IMR-90 (cell line): ENCODE measurements at regions not wholly inside any gene's neighbourhood (a gene's known extent, or its start where the extent isn't known, plus 50 kb on each side); places are given as distances from the start of the nearest gene placed in this dataset.

Source experiments
- ATAC-seq: fragments of 200-7000 bp; cut with Tn5 transposase; 2 replicates; pipeline ENCODE4 v1.9.1; 2020; ENCODE audit warnings: low read depth, mild to moderate bottlenecking, moderate library complexity
- BruUV-seq: library from RNA; stranded (reverse); fragments of 400-500 nt; replicated peaks from 2 replicates; lab custom pipeline; 2021; lab: Mats Ljungman, UMichigan
- CTCF ChIA-PET: fragments of 300-600 bp; formaldehyde crosslinking; extraction: SDS; loops from one replicate; lab custom pipeline; 2021; ENCODE audit warnings: antibody characterized with exemption; lab: Yijun Ruan, JAX
- POLR2A ChIA-PET: fragments of 300-600 bp; sonication (Branson Sonifier 250); formaldehyde crosslinking; loops from one replicate; lab custom pipeline; 2022; ENCODE audit warnings: antibody characterized with exemption; ENCODE audit not compliant: unreplicated experiment; lab: Charles Lee
- DNase-seq: peaks from one replicate; pipeline ENCODE4 v3.0.0; 2013
- H2AFZ ChIP-seq: replicated peaks from 2 replicates; pipeline ENCODE3; 2013; ENCODE audit warnings: low read length, mild to moderate bottlenecking; ENCODE audit not compliant: poor library complexity
- H2AK5ac ChIP-seq: 2 replicates; pipeline ENCODE4 v1.6.1; 2013; ENCODE audit warnings: low read depth, low read length, inconsistent platforms
- H2AK9ac ChIP-seq: replicated peaks from 2 replicates; pipeline ENCODE3; 2013; ENCODE audit warnings: mild to moderate bottlenecking, low read depth, low read length, moderate library complexity; ENCODE audit not compliant: poor library complexity
- H2BK120ac ChIP-seq: 2 replicates; pipeline ENCODE4 v1.6.1; 2013; ENCODE audit warnings: low read depth, low read length, inconsistent platforms
- H2BK15ac ChIP-seq: 3 replicates; pipeline ENCODE4 v1.6.1; 2013; ENCODE audit warnings: low read depth, low read length, inconsistent platforms
- H2BK20ac ChIP-seq: 2 replicates; pipeline ENCODE4 v1.6.1; 2013; ENCODE audit warnings: low read depth, mild to moderate bottlenecking, inconsistent platforms, low read length, moderate library complexity
- H2BK5ac ChIP-seq: 2 replicates; pipeline ENCODE4 v1.6.1; 2013; ENCODE audit warnings: mild to moderate bottlenecking, low read depth, low read length, inconsistent platforms; ENCODE audit not compliant: poor library complexity, severe bottlenecking
- H3K14ac ChIP-seq: replicated peaks from 2 replicates; pipeline ENCODE4 v1.6.1; 2013; ENCODE audit warnings: low read depth, low read length, inconsistent platforms
- H3K18ac ChIP-seq: 2 replicates; pipeline ENCODE4 v1.6.1; 2013; ENCODE audit warnings: low read depth, low read length, control low read depth
- H3K23ac ChIP-seq: 2 replicates; pipeline ENCODE4 v1.6.1; 2013; ENCODE audit warnings: low read depth, low read length, inconsistent platforms
- H3K27ac ChIP-seq: 2 replicates; pipeline ENCODE4 v1.5.1; 2013; ENCODE audit warnings: mild to moderate bottlenecking, control low read depth, low read length; ENCODE audit not compliant: insufficient read depth
- H3K27me3 ChIP-seq: 2 replicates; pipeline ENCODE4 v1.6.1; 2013; ENCODE audit warnings: low read length; ENCODE audit not compliant: control insufficient read depth, insufficient read depth
- H3K36me3 ChIP-seq: 2 replicates; pipeline ENCODE4 v1.6.1; 2013; ENCODE audit warnings: low read length, mixed read lengths; ENCODE audit not compliant: control insufficient read depth, insufficient read depth
- H3K4ac ChIP-seq: 2 replicates; pipeline ENCODE4 v1.6.1; 2013; ENCODE audit warnings: low read depth, low read length, inconsistent platforms
- H3K4me1 ChIP-seq: 2 replicates; pipeline ENCODE4 v1.6.1; 2013; ENCODE audit warnings: low read length, mixed read lengths; ENCODE audit not compliant: control insufficient read depth, insufficient read depth
- H3K4me2 ChIP-seq: 2 replicates; pipeline ENCODE4 v1.6.1; 2013; ENCODE audit warnings: low read depth, mild to moderate bottlenecking, control low read depth, low read length, moderate library complexity
- H3K4me3 ChIP-seq: 2 replicates; pipeline ENCODE4 v1.5.1; 2013; ENCODE audit warnings: low read depth, mild to moderate bottlenecking, control low read depth, low read length, moderate library complexity; ENCODE audit not compliant: insufficient read depth
- H3K56ac ChIP-seq: 2 replicates; pipeline ENCODE4 v1.6.1; 2013; ENCODE audit warnings: low read length, inconsistent platforms; ENCODE audit not compliant: insufficient read depth; ENCODE audit errors: extremely low read depth
- H3K79me1 ChIP-seq, 2 experiments: 2 replicates each; pipeline ENCODE4 v1.6.1; 2013; ENCODE audit warnings: low read length in 2 of 2, inconsistent platforms in 1 of 2, low read depth in 1 of 2
- H3K9ac ChIP-seq: 2 replicates; pipeline ENCODE4 v1.6.1; 2013; ENCODE audit warnings: low read depth, low read length, control low read depth
- H3K9me1 ChIP-seq: 2 replicates; pipeline ENCODE4 v1.6.1; 2013; ENCODE audit warnings: low read length, inconsistent platforms; ENCODE audit not compliant: insufficient read depth
- H3K9me3 ChIP-seq: 2 replicates; pipeline ENCODE4 v1.6.1; 2013; ENCODE audit warnings: low read length; ENCODE audit not compliant: control insufficient read depth, insufficient read depth
- H4K20me1 ChIP-seq: 2 replicates; pipeline ENCODE4 v1.6.1; 2013; ENCODE audit warnings: low read length, inconsistent platforms; ENCODE audit not compliant: insufficient read depth
- H4K5ac ChIP-seq: 2 replicates; pipeline ENCODE4 v1.6.1; 2013; ENCODE audit warnings: mild to moderate bottlenecking, low read depth, low read length, control low read depth
- H4K8ac ChIP-seq, 2 experiments: 2 replicates each; pipeline ENCODE4 v1.6.1; 2013; ENCODE audit warnings: low read depth in 2 of 2, low read length in 2 of 2, control low read depth in 1 of 2, inconsistent platforms in 1 of 2
- H4K91ac ChIP-seq: 2 replicates; pipeline ENCODE4 v1.6.1; 2013; ENCODE audit warnings: low read depth, low read length, inconsistent platforms; ENCODE audit not compliant: insufficient read depth
- BHLHE40 ChIP-seq: fragments of 150-350 bp; IDR thresholded peaks from 2 replicates; pipeline ENCODE4 v1.6.1; 2016; ENCODE audit warnings: mild to moderate bottlenecking, low read depth, low read length
- CEBPB ChIP-seq: IDR thresholded peaks from 2 replicates; pipeline ENCODE4 v1.6.1; 2012; ENCODE audit warnings: low read depth, low read length, improper control_type of control experiment
- CHD1 ChIP-seq: IDR thresholded peaks from 2 replicates; pipeline ENCODE4 v1.6.1; 2012; ENCODE audit warnings: low read depth, low read length, improper control_type of control experiment
- FOS ChIP-seq: fragments of 150-350 bp; IDR thresholded peaks from 2 replicates; pipeline ENCODE4 v1.6.1; 2016; ENCODE audit warnings: low read depth, low read length
- MAFK ChIP-seq: IDR thresholded peaks from 2 replicates; pipeline ENCODE4 v1.6.1; 2012; ENCODE audit warnings: low read depth, low read length, improper control_type of control experiment
- MAZ ChIP-seq: IDR thresholded peaks from 2 replicates; pipeline ENCODE4 v1.6.1; 2012; ENCODE audit warnings: low read depth, mild to moderate bottlenecking, low read length, improper control_type of control experiment, moderate library complexity, borderline replicate concordance
- MXI1 ChIP-seq: IDR thresholded peaks from 2 replicates; pipeline ENCODE4 v1.6.1; 2012; ENCODE audit warnings: low read depth, mild to moderate bottlenecking, low read length, moderate library complexity, borderline replicate concordance
- NFE2L2 ChIP-seq: fragments of 150-350 bp; IDR thresholded peaks from 2 replicates; pipeline ENCODE4 v1.6.1; 2016; ENCODE audit warnings: low read depth, mild to moderate bottlenecking, low read length
- POLR2A ChIP-seq: IDR thresholded peaks from 2 replicates; pipeline ENCODE4 v1.6.1; 2012; ENCODE audit warnings: mild to moderate bottlenecking, low read depth, low read length
- RAD21 ChIP-seq: IDR thresholded peaks from 2 replicates; pipeline ENCODE4 v1.6.1; 2012; ENCODE audit warnings: low read length, improper control_type of control experiment
- RCOR1 ChIP-seq: IDR thresholded peaks from 2 replicates; pipeline ENCODE4 v1.6.1; 2012; ENCODE audit warnings: mild to moderate bottlenecking, low read length, improper control_type of control experiment; ENCODE audit not compliant: insufficient replicate concordance
- RFX5 ChIP-seq: IDR thresholded peaks from 2 replicates; pipeline ENCODE4 v1.8.0; 2012; ENCODE audit warnings: low read depth, mild to moderate bottlenecking, low read length, moderate library complexity
- SMC3 ChIP-seq: fragments of 150-350 bp; IDR thresholded peaks from 2 replicates; pipeline ENCODE4 v1.6.1; 2016; ENCODE audit warnings: low read depth, mild to moderate bottlenecking, antibody characterized with exemption, low read length, moderate library complexity
- USF2 ChIP-seq: fragments of 150-350 bp; IDR thresholded peaks from 2 replicates; pipeline ENCODE4 v1.6.1; 2017; ENCODE audit warnings: mild to moderate bottlenecking, antibody characterized with exemption, low read length, low read depth
- whole genome bisulfite sequencing, 2 experiments: methylation state at CpG; one replicate each; pipeline versions ENCODE4 v1.1.5 to v1.1.7; 2013; ENCODE audit warnings: missing lambda C conversion rate in 2 of 2; ENCODE audit not compliant: insufficient read length in 1 of 2; ENCODE audit errors: extremely low coverage in 2 of 2; 5-methylcytosine and 5-hydroxymethylcytosine counted together
- dilution Hi-C: fragments of 300-500 bp; cut with HindIII; formaldehyde crosslinking; loops from one replicate; pipeline ENCODE4 v1.14.3; 2018; ENCODE audit warnings: low sequenced_read_pairs; ENCODE audit not compliant: unreplicated experiment
- in situ Hi-C: fragments of 300-500 bp; cut with MboI; formaldehyde crosslinking; loops from 3 replicates; pipeline ENCODE4 v1.14.3; 2019; ENCODE audit warnings: low sequenced_read_pairs, inconsistent platforms, mixed read lengths
- intact Hi-C: fragments of 100-400 bp; cut with micrococcal nuclease; formaldehyde crosslinking; loops from 2 replicates; pipeline ENCODE4 v1.10.0; 2022
- TF ChIP-seq, protein P1 (sequence below): conservative IDR thresholded peaks from 2 replicates; pipeline ENCODE4 v1.5.1; 2012; ENCODE audit warnings: mild to moderate bottlenecking, low read depth, low read length, improper control_type of control experiment

DNA sequence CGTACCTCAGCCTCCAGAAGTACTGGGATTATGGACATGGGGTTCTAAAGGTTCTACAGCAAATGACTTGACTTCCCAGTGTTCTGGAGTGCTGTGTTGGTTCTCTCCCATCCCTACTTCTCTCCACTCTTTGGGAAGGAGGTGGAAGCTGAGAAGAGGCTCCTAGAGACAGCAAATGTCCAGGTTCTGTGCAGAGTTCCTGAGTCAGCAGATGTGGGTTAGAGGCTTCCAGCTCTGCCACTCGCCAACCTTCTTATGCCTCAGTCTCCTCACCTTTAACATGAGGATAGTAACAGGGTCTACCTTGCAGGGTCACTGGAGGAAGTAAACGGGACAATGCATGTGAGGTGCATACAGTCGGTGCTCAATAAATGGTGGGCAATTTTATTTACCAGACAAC, 80.5 kb upstream of the VSTM2B start:
- intact Hi-C loops (no loop called here), in situ Hi-C loops (no loop called here), dilution Hi-C loops (no loop called here)
- WGBS, 2 experiments, result no CpG with 5 or more reads among the region's 4 CpGs
- BruUV-seq, result no TSS peak
- no peak overlapping the region for H4K5ac ChIP-seq
- no peak overlapping the region for H4K91ac ChIP-seq
- H2BK20ac ChIP-seq, result no peak overlapping the region
- no peaks in the 10 kb centered on the region for H3K9me1 ChIP-seq
- TF ChIP-seq CHD1 (no peak), MXI1 (no peak), CEBPB (no peak), NFE2L2 (no peak), RCOR1 (no peak), SMC3 (no peak), BHLHE40 (no peak), POLR2A (no peak), RAD21 (no peak), FOS (no peak), MAFK (no peak), RFX5 (no peak), USF2 (no peak), MAZ (no peak)
- TF ChIP-seq, protein P1, sequence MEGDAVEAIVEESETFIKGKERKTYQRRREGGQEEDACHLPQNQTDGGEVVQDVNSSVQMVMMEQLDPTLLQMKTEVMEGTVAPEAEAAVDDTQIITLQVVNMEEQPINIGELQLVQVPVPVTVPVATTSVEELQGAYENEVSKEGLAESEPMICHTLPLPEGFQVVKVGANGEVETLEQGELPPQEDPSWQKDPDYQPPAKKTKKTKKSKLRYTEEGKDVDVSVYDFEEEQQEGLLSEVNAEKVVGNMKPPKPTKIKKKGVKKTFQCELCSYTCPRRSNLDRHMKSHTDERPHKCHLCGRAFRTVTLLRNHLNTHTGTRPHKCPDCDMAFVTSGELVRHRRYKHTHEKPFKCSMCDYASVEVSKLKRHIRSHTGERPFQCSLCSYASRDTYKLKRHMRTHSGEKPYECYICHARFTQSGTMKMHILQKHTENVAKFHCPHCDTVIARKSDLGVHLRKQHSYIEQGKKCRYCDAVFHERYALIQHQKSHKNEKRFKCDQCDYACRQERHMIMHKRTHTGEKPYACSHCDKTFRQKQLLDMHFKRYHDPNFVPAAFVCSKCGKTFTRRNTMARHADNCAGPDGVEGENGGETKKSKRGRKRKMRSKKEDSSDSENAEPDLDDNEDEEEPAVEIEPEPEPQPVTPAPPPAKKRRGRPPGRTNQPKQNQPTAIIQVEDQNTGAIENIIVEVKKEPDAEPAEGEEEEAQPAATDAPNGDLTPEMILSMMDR, result no peak
- H4K8ac ChIP-seq, result no peak overlapping the region
- CTCF ChIA-PET, result no interaction called here
- ATAC-seq (no peak), DNase-seq (no peak)
- no peak overlapping the region for H2AK5ac ChIP-seq
- H2BK15ac ChIP-seq, result no peak overlapping the region
- no peak overlapping the region for H3K27ac ChIP-seq
- no peaks in the 10 kb centered on the region for H3K4me1 ChIP-seq
- no peak overlapping the region for H2BK120ac ChIP-seq
- H3K23ac ChIP-seq, result no peak overlapping the region
- peaks cover 6% of the 10 kb centered on the region; the same call in 1 of the 2 replicates for H3K9me3 ChIP-seq
- no peak overlapping the region for H3K14ac ChIP-seq
- no peaks in the 10 kb centered on the region for H3K27me3 ChIP-seq
- H3K36me3 ChIP-seq, result no peaks in the 10 kb centered on the region
- no peak overlapping the region for H3K56ac ChIP-seq
- no peaks in the 10 kb centered on the region for H3K79me1 ChIP-seq
- no peak overlapping the region for H3K18ac ChIP-seq
- H4K20me1 ChIP-seq, result no peaks in the 10 kb centered on the region
- H3K4me2 ChIP-seq, result no peak overlapping the region
- H2BK5ac ChIP-seq, result no peak overlapping the region
- no peak overlapping the region for H3K4me3 ChIP-seq
- H2AK9ac ChIP-seq, result no peak overlapping the region
- POLR2A ChIA-PET, result no interaction called here
- no peak overlapping the region for H3K9ac ChIP-seq
- H3K4ac ChIP-seq, result no peak overlapping the region
- no peak overlapping the region for H2AFZ ChIP-seq
